SU-DHL-6 (cell line): ENCODE measurements at regions not wholly inside any gene's neighbourhood (a gene's known extent, or its start where the extent isn't known, plus 50 kb on each side); places are given as distances from the start of the nearest gene placed in this dataset.

Experiments used
- H2AFZ ChIP-seq: fragments of 200-600 bp; sonication (generic); 2 replicates; pipeline ENCODE4 v1.6.1; 2014; ENCODE audit warnings: low read depth, mild to moderate bottlenecking, moderate library complexity, mixed read lengths, antibody characterized with exemption, low read length; ENCODE audit not compliant: severe bottlenecking
- H3F3A ChIP-seq: fragments of 200-600 bp; shearing (Covaris generic); 2 replicates; pipeline ENCODE4 v1.6.0; 2016; ENCODE audit warnings: antibody characterized with exemption, mild to moderate bottlenecking; ENCODE audit not compliant: insufficient read depth
- H3K27ac ChIP-seq: fragments of 200-600 bp; sonication (generic); 2 replicates; pipeline ENCODE4 v1.5.1; 2016; ENCODE audit warnings: low read depth, mild to moderate bottlenecking, low read length, moderate library complexity, mixed read lengths
- H3K27me3 ChIP-seq: fragments of 200-600 bp; sonication (generic), shearing (Covaris generic); 2 replicates; pipeline ENCODE4 v1.6.0; 2014; ENCODE audit warnings: mild to moderate bottlenecking, low read length
- H3K36me3 ChIP-seq: fragments of 200-600 bp; sonication (generic); 2 replicates; pipeline ENCODE4 v1.6.1; 2014; ENCODE audit warnings: mild to moderate bottlenecking, low read length, mixed read lengths
- H3K4me2 ChIP-seq: fragments of 300-600, 200-600 bp; shearing (Covaris generic), sonication (generic); 2 replicates; pipeline ENCODE4 v1.6.0; 2014; ENCODE audit warnings: low read length, low read depth, mild to moderate bottlenecking; ENCODE audit not compliant: poor library complexity, severe bottlenecking
- H3K4me3 ChIP-seq: fragments of 200-600 bp; sonication (generic); 2 replicates; pipeline ENCODE4 v1.5.1; 2014; ENCODE audit warnings: antibody characterized with exemption, low read length, mild to moderate bottlenecking, mixed read lengths; ENCODE audit not compliant: insufficient read depth, poor library complexity, severe bottlenecking
- H3K79me2 ChIP-seq: fragments of 200-600 bp; sonication (generic); 2 replicates; pipeline ENCODE4 v1.6.1; 2014; ENCODE audit warnings: mild to moderate bottlenecking, low read length, moderate library complexity; ENCODE audit not compliant: insufficient read depth
- H3K9ac ChIP-seq: fragments of 200-600 bp; sonication (generic); 2 replicates; pipeline ENCODE4 v1.7.0; 2014; ENCODE audit warnings: mild to moderate bottlenecking, low read length
- H3K9me2 ChIP-seq: fragments of 200-600 bp; sonication (generic); replicated peaks from 2 replicates; pipeline ENCODE4 v1.6.1; 2014; ENCODE audit warnings: low read length; ENCODE audit not compliant: insufficient read depth
- H3K9me3 ChIP-seq: fragments of 200-600 bp; sonication (generic); 2 replicates; pipeline ENCODE4 v1.6.1; 2014; ENCODE audit warnings: low read length, mixed read lengths; ENCODE audit not compliant: insufficient read depth
- H4K20me1 ChIP-seq: fragments of 200-600 bp; sonication (generic); 2 replicates; pipeline ENCODE4 v1.6.1; 2014; ENCODE audit warnings: low read depth, mild to moderate bottlenecking, antibody characterized with exemption, low read length, moderate library complexity, mixed read lengths
- CTCF ChIP-seq: fragments of 200-600 bp; sonication (generic); IDR thresholded peaks from one replicate; pipeline ENCODE4 v1.5.1; 2017; ENCODE audit warnings: antibody characterized with exemption, mild to moderate bottlenecking, low read length, moderate library complexity; ENCODE audit not compliant: insufficient read depth, poor library complexity, severe bottlenecking
- EZH2phosphoT487 ChIP-seq: fragments of 200-600 bp; sonication (generic), shearing (Covaris generic); conservative IDR thresholded peaks from 2 replicates; pipeline ENCODE4 v1.6.1; 2018; ENCODE audit warnings: mild to moderate bottlenecking, antibody characterized with exemption, low read length, moderate library complexity, mixed read lengths

GRCh38 chr11:71305451-71306125 is 53.2 kb upstream of the SHANK2 start:
- Histone ChIP-seq H3K9ac (no peak overlapping the region), H3F3A (no peaks in the 10 kb centered on the region), H2AFZ (no peak overlapping the region), H3K4me3 (no peak overlapping the region), H4K20me1 (no peaks in the 10 kb centered on the region), H3K4me2 (no peak overlapping the region), H3K9me2 (no peaks in the 10 kb centered on the region), H3K36me3 (no peaks in the 10 kb centered on the region), H3K27me3 (no peaks in the 10 kb centered on the region), H3K27ac (no peak overlapping the region), H3K9me3 (no peaks in the 10 kb centered on the region), H3K79me2 (no peaks in the 10 kb centered on the region)
- TF ChIP-seq CTCF (no peak), EZH2phosphoT487 (no peak)

- Histone ChIP-seq H3K27ac (no peak overlapping the region), H3K79me2 (no peaks in the 10 kb centered on the region), H3F3A (no peaks in the 10 kb centered on the region), H3K27me3 (no peaks in the 10 kb centered on the region), H3K4me2 (no peak overlapping the region), H3K36me3 (no peaks in the 10 kb centered on the region), H3K9ac (no peak overlapping the region), H3K9me2 (no peaks in the 10 kb centered on the region), H4K20me1 (no peaks in the 10 kb centered on the region), H3K4me3 (no peak overlapping the region), H3K9me3 (no peaks in the 10 kb centered on the region), H2AFZ (no peak overlapping the region)
- TF ChIP-seq EZH2phosphoT487 (no peak), CTCF (no peak)
These were observed 52.7 kb upstream of the SHANK2 start for GRCh38 chr11:71305041-71305440.

- Histone ChIP-seq H3K9me2 (no peaks in the 10 kb centered on the region), H4K20me1 (no peaks in the 10 kb centered on the region), H3K4me3 (no peak overlapping the region), H3F3A (no peaks in the 10 kb centered on the region), H3K27me3 (no peaks in the 10 kb centered on the region), H2AFZ (no peak overlapping the region), H3K9ac (no peak overlapping the region), H3K9me3 (no peaks in the 10 kb centered on the region), H3K27ac (no peak overlapping the region), H3K4me2 (no peak overlapping the region), H3K79me2 (no peaks in the 10 kb centered on the region), H3K36me3 (no peaks in the 10 kb centered on the region)
- no peak for TF ChIP-seq CTCF
- no peak for TF ChIP-seq EZH2phosphoT487
These were observed 52.1 kb upstream of the SHANK2 start for GRCh38 chr11:71304491-71304890.
